WTC11 (cell line): ENCODE measurements at regions not wholly inside any gene's neighbourhood (a gene's known extent, or its start where the extent isn't known, plus 50 kb on each side); places are given as distances from the start of the nearest gene placed in this dataset.

Experiments
- ATAC-seq: fragments of 200-7000 bp; cut with Tn5 transposase; 2 replicates; pipeline ENCODE4 v1.10.0; 2021; ENCODE audit warnings: mild to moderate bottlenecking, moderate library complexity
- CTCF ChIA-PET: fragments of 300-600 bp; sonication (Branson Sonifier 250); formaldehyde crosslinking; loops from one replicate; lab custom pipeline; 2021; ENCODE audit warnings: antibody characterized with exemption; lab: Charles Lee
- POLR2A ChIA-PET: fragments of 350-600 bp; sonication (Branson Sonifier 250); formaldehyde crosslinking; loops from one replicate; lab custom pipeline; 2021; ENCODE audit warnings: antibody characterized with exemption; lab: Charles Lee
- DNase-seq: peaks from one replicate; pipeline ENCODE4 v3.0.0; 2021; ENCODE audit warnings: low spot score
- H3K27ac Mint-ChIP-seq: 2 replicates; pipeline ENCODE4 v1.8.0; 2021; ENCODE audit warnings: mixed read lengths
- H3K27me3 Mint-ChIP-seq: 2 replicates; pipeline ENCODE4 v1.8.0; 2021; ENCODE audit warnings: low read depth, mild to moderate bottlenecking, moderate library complexity, mixed read lengths
- H3K36me3 Mint-ChIP-seq: 2 replicates; pipeline ENCODE4 v1.8.0; 2021; ENCODE audit warnings: mixed read lengths
- H3K4me1 Mint-ChIP-seq: 2 replicates; pipeline ENCODE4 v1.8.0; 2022; ENCODE audit warnings: mixed read lengths
- H3K4me3 Mint-ChIP-seq: 2 replicates; pipeline ENCODE4 v1.8.0; 2021; ENCODE audit warnings: mild to moderate bottlenecking, moderate library complexity, mixed read lengths
- H3K9me3 Mint-ChIP-seq: 2 replicates; pipeline ENCODE4 v1.8.0; 2021; ENCODE audit warnings: mixed read lengths
- AFF4 ChIP-seq: sonication (generic); formaldehyde crosslinking; IDR thresholded peaks from 2 replicates; pipeline ENCODE4 v1.8.1; 2023; ENCODE audit warnings: mild to moderate bottlenecking, missing genetic modification reagents, borderline replicate concordance
- ATF2 ChIP-seq: sonication (generic); formaldehyde crosslinking; IDR thresholded peaks from 2 replicates; pipeline ENCODE4 v1.8.1; 2022; ENCODE audit warnings: low read depth, missing genetic modification reagents, borderline replicate concordance
- CDX4 ChIP-seq: fragments of 250-450 bp; sonication (Bioruptor Pico); IDR thresholded peaks from 2 replicates; pipeline ENCODE4 v1.9.0; 2021; ENCODE audit warnings: moderate library complexity, mild to moderate bottlenecking, inconsistent platforms, borderline replicate concordance
- CREB1 ChIP-seq: sonication (generic); formaldehyde crosslinking; IDR thresholded peaks from 2 replicates; pipeline ENCODE4 v1.8.0; 2023; ENCODE audit warnings: mild to moderate bottlenecking, missing genetic modification reagents
- CREM ChIP-seq: sonication (generic); formaldehyde crosslinking; IDR thresholded peaks from 2 replicates; pipeline ENCODE4 v1.8.1; 2022; ENCODE audit warnings: mild to moderate bottlenecking, missing genetic modification reagents, moderate library complexity
- CTCF ChIP-seq: fragments of 200-600 bp; IDR thresholded peaks from 2 replicates; pipeline ENCODE4 v1.8.0; 2022; ENCODE audit warnings: antibody characterized with exemption
- IRF1 ChIP-seq: sonication (generic); formaldehyde crosslinking; IDR thresholded peaks from 2 replicates; pipeline ENCODE4 v1.8.0; 2023; ENCODE audit warnings: missing genetic modification reagents
- IRF2 ChIP-seq: sonication (generic); formaldehyde crosslinking; IDR thresholded peaks from 2 replicates; pipeline ENCODE4 v1.8.0; 2022; ENCODE audit warnings: low read depth, missing genetic modification reagents, borderline replicate concordance
- NR2C2 ChIP-seq: sonication (generic); formaldehyde crosslinking; IDR thresholded peaks from 2 replicates; pipeline ENCODE4 v1.8.0; 2022; ENCODE audit warnings: mild to moderate bottlenecking, missing genetic modification reagents
- SMAD4 ChIP-seq: sonication (generic); formaldehyde crosslinking; IDR thresholded peaks from 2 replicates; pipeline ENCODE4 v1.8.0; 2022; ENCODE audit warnings: mild to moderate bottlenecking, missing genetic modification reagents
- SOX15 ChIP-seq: fragments of 250-450 bp; sonication (Bioruptor Pico); IDR thresholded peaks from 2 replicates; pipeline ENCODE4 v1.9.0; 2021; ENCODE audit warnings: mild to moderate bottlenecking
- SP1 ChIP-seq: sonication (generic); formaldehyde crosslinking; conservative IDR thresholded peaks from 2 replicates; pipeline ENCODE4 v1.8.1; 2022; ENCODE audit warnings: missing genetic modification reagents
- TEAD1 ChIP-seq: sonication (generic); formaldehyde crosslinking; IDR thresholded peaks from 2 replicates; pipeline ENCODE4 v1.8.0; 2022; ENCODE audit warnings: mild to moderate bottlenecking, missing genetic modification reagents
- TP53 ChIP-seq: sonication (generic); formaldehyde crosslinking; IDR thresholded peaks from 2 replicates; pipeline ENCODE4 v1.8.1; 2023; ENCODE audit warnings: mild to moderate bottlenecking, missing genetic modification reagents
- USF2 ChIP-seq: sonication (generic); formaldehyde crosslinking; IDR thresholded peaks from 2 replicates; pipeline ENCODE4 v1.8.1; 2023; ENCODE audit warnings: mild to moderate bottlenecking, missing genetic modification reagents, moderate library complexity
- ZBTB43 ChIP-seq: sonication (generic); formaldehyde crosslinking; IDR thresholded peaks from 2 replicates; pipeline ENCODE4 v1.8.1; 2023; ENCODE audit warnings: mild to moderate bottlenecking, missing genetic modification reagents
- ZNF121 ChIP-seq: sonication (generic); formaldehyde crosslinking; IDR thresholded peaks from 2 replicates; pipeline ENCODE4 v1.8.0; 2023; ENCODE audit warnings: missing genetic modification reagents
- ZNF232 ChIP-seq: sonication (generic); formaldehyde crosslinking; IDR thresholded peaks from 2 replicates; pipeline ENCODE4 v1.8.0; 2022; ENCODE audit warnings: mild to moderate bottlenecking, missing genetic modification reagents
- ZNF512 ChIP-seq: sonication (generic); formaldehyde crosslinking; IDR thresholded peaks from 2 replicates; pipeline ENCODE4 v1.8.1; 2022; ENCODE audit warnings: missing genetic modification reagents, borderline replicate concordance

GRCh38 chr12:58105225-58106119 lies 164.1 kb downstream of the ATP23 start (continued):
- TF ChIP-seq TEAD1 (no peak), USF2 (no peak), ZNF232 (CRISPR knock-in tag) (no peak)

GRCh38 chr12:58106195-58106594 lies 164.8 kb downstream of the ATP23 start:
- Mint-ChIP-seq H3K36me3 (peaks cover 10% of the 10 kb centered on the region; the same call in 1 of the 2 replicates), H3K9me3 (peaks cover 14% of the 10 kb centered on the region), H3K27me3 (peaks cover 3% of the 10 kb centered on the region; the same call in 1 of the 2 replicates), H3K4me3 (no peak overlapping the region), H3K27ac (no peak overlapping the region), H3K4me1 (no peaks in the 10 kb centered on the region)
- DNase-seq (no peak), ATAC-seq (no peak)
- TF ChIP-seq ZNF121 (CRISPR knock-in tag) (no peak), IRF2 (CRISPR knock-in tag) (no peak), IRF1 (CRISPR knock-in tag) (no peak), TP53 (CRISPR knock-in tag) (no peak), ATF2 (CRISPR knock-in tag) (no peak), AFF4 (CRISPR knock-in tag) (no peak), SOX15 (CRISPR knock-in tag) (no peak), ZNF512 (CRISPR knock-in tag) (no peak)
- POLR2A ChIA-PET: no interaction called here
- CTCF ChIA-PET: interaction anchor here (0.6 to 2.4 kb wide), 8 partner anchors 13 to 337 kb away, joined by 3 to 6 read pairs (median 3); no protein-coding TSS in a partner anchor

- no peak overlapping the region for H3K27ac Mint-ChIP-seq
- CTCF ChIA-PET: no interaction called here
These were observed 175.8 kb downstream of the ATP23 start for GRCh38 chr12:58117201-58117600.

More at GRCh38 chr12:58117201-58117600, 175.8 kb downstream of the ATP23 start:
- peaks cover 6% of the 10 kb centered on the region for H3K4me1 Mint-ChIP-seq
- H3K4me3 Mint-ChIP-seq: no peak overlapping the region
- no peaks in the 10 kb centered on the region for H3K27me3 Mint-ChIP-seq
- H3K36me3 Mint-ChIP-seq: peaks cover 14% of the 10 kb centered on the region
- POLR2A ChIA-PET: no interaction called here
- ATAC-seq: peak; percentile 20; the same call in 1 of the 2 replicates
- H3K9me3 Mint-ChIP-seq: peaks cover 26% of the 10 kb centered on the region
- no peak for TF ChIP-seq CTCF
- no peak for TF ChIP-seq ZBTB43
- no peak for TF ChIP-seq CREM (CRISPR knock-in tag)
- no peak for TF ChIP-seq NR2C2 (CRISPR knock-in tag)
- TF ChIP-seq CDX4 (CRISPR knock-in tag): no peak
- TF ChIP-seq IRF1 (CRISPR knock-in tag): no peak
- TF ChIP-seq SMAD4 (CRISPR knock-in tag): no peak
- TF ChIP-seq CREB1 (CRISPR knock-in tag): no peak
- no peak for TF ChIP-seq SP1 (CRISPR knock-in tag)
- no peak for DNase-seq
